GM23338 (cell line): ENCODE measurements at regions not wholly inside any gene's neighbourhood (a gene's known extent, or its start where the extent isn't known, plus 50 kb on each side); places are given as distances from the start of the nearest gene placed in this dataset.

Experiments
- ATAC-seq: fragments of 200-7000 bp; cut with Tn5 transposase; 3 replicates; pipeline ENCODE4 v1.9.1; 2020
- DNase-seq: peaks from one replicate; pipeline ENCODE4 v3.0.0-alpha.2; 2015; ENCODE audit warnings: low spot score
- H2AFZ ChIP-seq: fragments of 200-600 bp; sonication (generic); 2 replicates; pipeline ENCODE4 v1.8.0; 2016; ENCODE audit warnings: antibody characterized with exemption, mild to moderate bottlenecking, moderate library complexity
- H3F3A ChIP-seq: fragments of 200-600 bp; sonication (generic); replicated peaks from 2 replicates; pipeline ENCODE4 v1.8.0; 2017; ENCODE audit warnings: antibody characterized with exemption, mixed run types, low read depth
- H3K27ac ChIP-seq: fragments of 200-600 bp; sonication (generic); 2 replicates; pipeline ENCODE4 v1.6.1; 2016; ENCODE audit warnings: low read depth
- H3K27me3 ChIP-seq: fragments of 200-600 bp; sonication (generic); 2 replicates; pipeline ENCODE4 v1.8.0; 2016; ENCODE audit warnings: mild to moderate bottlenecking, mixed run types, moderate library complexity; ENCODE audit not compliant: insufficient read depth
- H3K36me3 ChIP-seq: fragments of 200-600 bp; sonication (generic); 2 replicates; pipeline ENCODE4 v1.8.0; 2016; ENCODE audit warnings: mild to moderate bottlenecking; ENCODE audit not compliant: insufficient read depth
- H3K4me1 ChIP-seq: fragments of 200-600 bp; sonication (generic); 2 replicates; pipeline ENCODE4 v1.8.0; 2016; ENCODE audit warnings: mild to moderate bottlenecking, moderate library complexity; ENCODE audit not compliant: insufficient read depth
- H3K4me2 ChIP-seq: fragments of 200-600 bp; sonication (generic); 2 replicates; pipeline ENCODE4 v1.7.1; 2017; ENCODE audit warnings: mixed run types
- H3K4me3 ChIP-seq: fragments of 200-600 bp; sonication (generic); 2 replicates; pipeline ENCODE4 v1.6.1; 2016; ENCODE audit warnings: mixed run types
- H3K79me2 ChIP-seq: fragments of 200-600 bp; sonication (generic); replicated peaks from 2 replicates; pipeline ENCODE4 v1.8.0; 2017; ENCODE audit warnings: mild to moderate bottlenecking; ENCODE audit not compliant: insufficient read depth
- H3K9me2 ChIP-seq: fragments of 200-600 bp; sonication (generic); 2 replicates; pipeline ENCODE4 v1.8.0; 2017; ENCODE audit not compliant: insufficient read depth
- H4K20me1 ChIP-seq: fragments of 200-600 bp; sonication (generic); replicated peaks from 2 replicates; pipeline ENCODE4 v1.8.0; 2017; ENCODE audit warnings: mild to moderate bottlenecking; ENCODE audit not compliant: insufficient read depth
- H3K27ac Mint-ChIP-seq: 2 replicates; pipeline ENCODE4 v1.8.0; 2020; ENCODE audit warnings: inconsistent platforms, mild to moderate bottlenecking, moderate library complexity, mixed read lengths
- H3K27me3 Mint-ChIP-seq: 3 replicates; pipeline ENCODE4 v1.8.0; 2022; ENCODE audit warnings: low read depth, mild to moderate bottlenecking, moderate library complexity, mixed read lengths, inconsistent platforms; ENCODE audit not compliant: insufficient read depth, poor library complexity
- H3K36me3 Mint-ChIP-seq: 3 replicates; pipeline ENCODE4 v1.8.0; 2021; ENCODE audit warnings: low read depth, mild to moderate bottlenecking, inconsistent platforms, moderate library complexity, mixed read lengths
- H3K4me1 Mint-ChIP-seq: 3 replicates; pipeline ENCODE4 v1.8.0; 2020; ENCODE audit warnings: mild to moderate bottlenecking, inconsistent platforms, mixed read lengths
- H3K4me3 Mint-ChIP-seq: 3 replicates; pipeline ENCODE4 v1.8.0; 2021; ENCODE audit warnings: moderate library complexity, mild to moderate bottlenecking, inconsistent platforms, mixed read lengths
- H3K9me3 Mint-ChIP-seq: 3 replicates; pipeline ENCODE4 v1.8.0; 2020; ENCODE audit warnings: moderate library complexity, mild to moderate bottlenecking, inconsistent platforms, mixed read lengths
- CREB1 ChIP-seq: fragments of 250-450 bp; sonication (Bioruptor Pico); IDR thresholded peaks from 2 replicates; pipeline ENCODE4 v1.5.0; 2020; ENCODE audit warnings: low read depth, mild to moderate bottlenecking, moderate library complexity
- EZH2 ChIP-seq: fragments of 200-600 bp; sonication (generic); IDR thresholded peaks from one replicate; pipeline ENCODE4 v1.8.0; 2017; ENCODE audit warnings: antibody characterized with exemption, mild to moderate bottlenecking, low read depth; ENCODE audit not compliant: unreplicated experiment
- EZH2phosphoT487 ChIP-seq: fragments of 200-600 bp; sonication (generic); IDR thresholded peaks from one replicate; pipeline ENCODE4 v1.8.1; 2018; ENCODE audit warnings: antibody characterized with exemption; ENCODE audit not compliant: unreplicated experiment
- JUNB ChIP-seq: IDR thresholded peaks from one replicate; pipeline ENCODE4 v1.6.1; 2016; ENCODE audit warnings: antibody characterized with exemption; ENCODE audit not compliant: unreplicated experiment
- REST ChIP-seq: IDR thresholded peaks from one replicate; pipeline ENCODE4 v1.6.1; 2018; ENCODE audit warnings: antibody characterized with exemption; ENCODE audit not compliant: unreplicated experiment
- STAT1 ChIP-seq: IDR thresholded peaks from one replicate; pipeline ENCODE4 v1.6.1; 2016; ENCODE audit warnings: antibody characterized with exemption; ENCODE audit not compliant: unreplicated experiment
- ZNF114 ChIP-seq: fragments of 250-450 bp; sonication (Bioruptor Pico); IDR thresholded peaks from 2 replicates; pipeline ENCODE4 v1.5.0; 2020; ENCODE audit warnings: mild to moderate bottlenecking, moderate library complexity
- ZNF331 ChIP-seq: fragments of 250-450 bp; sonication (Bioruptor Pico); IDR thresholded peaks from 2 replicates; pipeline ENCODE4 v1.5.0; 2020; ENCODE audit warnings: low read depth, mild to moderate bottlenecking, moderate library complexity
- ZNF462 ChIP-seq: fragments of 250-450 bp; sonication (Bioruptor Pico); IDR thresholded peaks from 2 replicates; pipeline ENCODE4 v1.5.0; 2020; ENCODE audit warnings: mild to moderate bottlenecking, moderate library complexity

GRCh38 chr3:115292131-115292530, 145.0 kb upstream of the ZBTB20 start:
- H3K27ac ChIP-seq, result no peak overlapping the region

GRCh38 chr3:115292677-115293165, 145.6 kb upstream of the ZBTB20 start:
- no peaks in the 10 kb centered on the region for H4K20me1 ChIP-seq
- no peak overlapping the region for H3K4me3 Mint-ChIP-seq
- H3K27me3 ChIP-seq, result no peaks in the 10 kb centered on the region
- no peaks in the 10 kb centered on the region for H3K4me1 ChIP-seq
- no peaks in the 10 kb centered on the region for H3K9me3 Mint-ChIP-seq
- H3K27ac Mint-ChIP-seq, result no peak overlapping the region
- H3K36me3 ChIP-seq, result no peaks in the 10 kb centered on the region
- peaks cover 3% of the 10 kb centered on the region; the same call in 1 of the 2 replicates for H3K9me2 ChIP-seq
- no peaks in the 10 kb centered on the region for H3K79me2 ChIP-seq
- no peaks in the 10 kb centered on the region for H3K4me1 Mint-ChIP-seq
- DNase-seq, result no peak
- H3K4me2 ChIP-seq, result no peak overlapping the region
- H3K27me3 Mint-ChIP-seq, result no peaks in the 10 kb centered on the region
- no peak for ATAC-seq
- no peak for TF ChIP-seq CREB1 (CRISPR knock-in tag)
- no peak for TF ChIP-seq STAT1
- TF ChIP-seq ZNF462 (CRISPR knock-in tag), result no peak
- no peak for TF ChIP-seq ZNF331 (CRISPR knock-in tag)
- TF ChIP-seq EZH2, result no peak
- H3F3A ChIP-seq, result no peaks in the 10 kb centered on the region
- H3K36me3 Mint-ChIP-seq, result no peaks in the 10 kb centered on the region
- H3K27ac ChIP-seq, result no peak overlapping the region
- H2AFZ ChIP-seq, result no peak overlapping the region
- no peak overlapping the region for H3K4me3 ChIP-seq

More at GRCh38 chr3:115292131-115292530, 145.0 kb upstream of the ZBTB20 start:
- no peaks in the 10 kb centered on the region for H4K20me1 ChIP-seq
- no peak for ATAC-seq
- H3K9me3 Mint-ChIP-seq, result no peaks in the 10 kb centered on the region
- no peaks in the 10 kb centered on the region for H3K36me3 Mint-ChIP-seq
- H3K4me3 Mint-ChIP-seq, result no peak overlapping the region
- no peaks in the 10 kb centered on the region for H3K27me3 ChIP-seq
- peaks cover 5% of the 10 kb centered on the region for H3K9me2 ChIP-seq
- DNase-seq, result no peak
- no peak overlapping the region for H2AFZ ChIP-seq
- no peak overlapping the region for H3K27ac Mint-ChIP-seq
- H3K36me3 ChIP-seq, result no peaks in the 10 kb centered on the region
- no peaks in the 10 kb centered on the region for H3F3A ChIP-seq
- H3K4me1 Mint-ChIP-seq, result no peaks in the 10 kb centered on the region
- no peaks in the 10 kb centered on the region for H3K27me3 Mint-ChIP-seq
- no peak overlapping the region for H3K4me2 ChIP-seq
- H3K4me1 ChIP-seq, result no peaks in the 10 kb centered on the region
- TF ChIP-seq ZNF114 (CRISPR knock-in tag) (no peak), EZH2phosphoT487 (no peak), REST (no peak), ZNF331 (CRISPR knock-in tag) (no peak), JUNB (no peak), EZH2 (no peak)
- no peaks in the 10 kb centered on the region for H3K79me2 ChIP-seq
- H3K4me3 ChIP-seq, result no peak overlapping the region
